AG04450 (cell line): ENCODE measurements at regions not wholly inside any gene's neighbourhood (a gene's known extent, or its start where the extent isn't known, plus 50 kb on each side); places are given as distances from the start of the nearest gene placed in this dataset.

ENCODE experiments used
- CTCF ChIA-PET: fragments of 300-600, 350-600 bp; formaldehyde crosslinking; extraction: SDS; loops from one replicate; lab custom pipeline; 2022; ENCODE audit warnings: antibody characterized with exemption, inconsistent platforms; lab: Charles Lee
- POLR2A ChIA-PET: fragments of 350-600 bp; formaldehyde crosslinking; extraction: SDS; loops from one replicate; lab custom pipeline; 2021; ENCODE audit warnings: antibody characterized with exemption, inconsistent platforms; lab: Yijun Ruan, JAX
- DNase-seq: peaks from one replicate; pipeline ENCODE4 v3.0.0-alpha.2; 2011; ENCODE audit warnings: low read depth, low spot score
- H3K27ac ChIP-seq: one replicate; pipeline ENCODE4 v1.5.1; 2012; ENCODE audit warnings: low read depth, low read length, control low read depth
- H3K27me3 ChIP-seq: one replicate; pipeline ENCODE4 v1.6.0; 2012; ENCODE audit warnings: low read length; ENCODE audit not compliant: control insufficient read depth, insufficient read depth
- H3K4me3 ChIP-seq: 2 replicates; pipeline ENCODE4 v1.5.1; 2011; ENCODE audit warnings: mild to moderate bottlenecking, low read depth, low read length, control low read depth
- H3K9me3 ChIP-seq: 2 replicates; pipeline ENCODE4 v1.5.1; 2012; ENCODE audit warnings: low read length; ENCODE audit not compliant: control insufficient read depth, insufficient read depth
- CTCF ChIP-seq: IDR thresholded peaks from 2 replicates; pipeline ENCODE4 v1.5.1; 2011; ENCODE audit warnings: low read depth, low read length, control low read depth, inconsistent platforms

DNA sequence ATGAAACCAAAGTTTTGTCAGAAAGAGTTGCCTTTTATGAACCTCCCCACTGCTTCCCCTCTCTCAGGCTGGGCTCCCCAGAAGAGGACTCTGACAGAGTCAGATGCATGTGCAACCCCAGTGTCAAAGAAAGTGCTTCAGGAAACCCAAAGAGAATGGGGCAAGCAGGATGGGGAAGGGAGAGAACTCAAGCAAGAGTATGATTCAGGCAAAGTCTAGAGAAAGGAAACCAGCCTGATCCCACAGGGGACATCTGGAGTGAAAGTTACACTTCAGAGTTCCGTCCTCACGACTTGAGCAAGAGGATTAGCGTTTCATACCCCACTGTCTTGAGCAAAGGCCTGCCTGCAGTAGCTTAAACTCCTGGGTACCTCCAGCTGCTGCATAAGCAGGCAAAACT is 51.8 kb upstream of the EPC2 start:
- no peak overlapping the region for H3K27ac ChIP-seq
- H3K4me3 ChIP-seq, result no peak overlapping the region
- ChIA-PET CTCF (no interaction called here), POLR2A (no interaction called here)
- TF ChIP-seq CTCF, result no peak
- H3K27me3 ChIP-seq, result peaks cover 3% of the 10 kb centered on the region
- H3K9me3 ChIP-seq, result no peaks in the 10 kb centered on the region
- no peak for DNase-seq

DNA sequence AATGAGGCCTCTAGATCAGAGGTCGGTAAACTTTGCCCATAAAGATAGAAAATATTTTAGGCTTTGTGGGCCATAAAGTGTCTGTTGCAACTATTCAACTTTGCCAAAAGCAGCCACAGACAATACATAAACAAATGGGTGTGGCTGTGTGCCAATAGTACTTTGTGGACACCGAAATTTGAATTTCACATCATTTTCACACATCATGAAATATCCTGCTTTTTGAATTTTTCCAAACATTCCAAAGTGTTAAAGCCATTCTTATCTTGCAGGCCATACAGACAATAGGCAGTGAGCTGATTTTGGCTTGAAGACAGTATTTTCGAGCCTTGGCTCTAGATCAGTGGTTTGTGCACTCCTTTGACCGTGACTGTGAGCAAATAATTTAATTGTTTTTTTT is 51.1 kb upstream of the EPC2 start:
- DNase-seq, result no peak
- H3K4me3 ChIP-seq, result no peak overlapping the region
- no peak for TF ChIP-seq CTCF
- H3K27ac ChIP-seq, result no peak overlapping the region
- POLR2A ChIA-PET, result interaction anchor here (0.7 kb wide), 1 partner anchor 26 kb away, joined by 7 read pairs; no protein-coding TSS in a partner anchor
- H3K27me3 ChIP-seq, result peaks cover 3% of the 10 kb centered on the region
- CTCF ChIA-PET, result no interaction called here
- no peaks in the 10 kb centered on the region for H3K9me3 ChIP-seq

- no peak for DNase-seq
- Histone ChIP-seq H3K27me3 (peaks cover 3% of the 10 kb centered on the region), H3K9me3 (no peaks in the 10 kb centered on the region), H3K4me3 (no peak overlapping the region), H3K27ac (no peak overlapping the region)
- POLR2A ChIA-PET, result interaction anchor here (0.7 kb wide), 1 partner anchor 26 kb away, joined by 7 read pairs; no protein-coding TSS in a partner anchor
- TF ChIP-seq CTCF, result no peak
- CTCF ChIA-PET, result no interaction called here
These were observed 50.3 kb upstream of the EPC2 start for GRCh38 chr2:148594216-148594615.
